H1 (cell line): ENCODE measurements at regions not wholly inside any gene's neighbourhood (a gene's known extent, or its start where the extent isn't known, plus 50 kb on each side); places are given as distances from the start of the nearest gene placed in this dataset.

ENCODE experiments used
- CTCF ChIA-PET: fragments of 300-600 bp; sonication (Branson Sonifier 250); formaldehyde crosslinking; loops from one replicate; lab custom pipeline; 2021; ENCODE audit not compliant: partially characterized antibody; lab: Charles Lee
- POLR2A ChIA-PET: fragments of 300-600 bp; sonication (Branson Sonifier 250); formaldehyde crosslinking; loops from one replicate; lab custom pipeline; 2021; ENCODE audit warnings: inconsistent platforms; ENCODE audit not compliant: partially characterized antibody; lab: Charles Lee
- DNase-seq, 2 experiments: peaks; one replicate each; pipeline versions ENCODE4 v3.0.0 to v3.0.0-alpha.2; 2010 to 2022; ENCODE audit warnings: low spot score in 2 of 2, low read depth in 1 of 2, mixed read lengths in 1 of 2
- FAIRE-seq: peaks from 2 replicates; lab custom pipeline; 2011; peaks lifted over from hg19 to GRCh38; lab: Jason Lieb, UNC
- H2AFZ ChIP-seq: 2 replicates; pipeline ENCODE4 v1.8.1; 2012; ENCODE audit warnings: low read length, inconsistent platforms
- H2AK5ac ChIP-seq: 2 replicates; pipeline ENCODE4 v1.6.1; 2013; ENCODE audit warnings: low read depth, low read length
- H2BK120ac ChIP-seq: replicated peaks from 2 replicates; pipeline ENCODE3; 2013; ENCODE audit warnings: low read depth, low read length, inconsistent platforms
- H2BK12ac ChIP-seq: 2 replicates; pipeline ENCODE4 v1.6.1; 2013; ENCODE audit warnings: low read depth, low read length
- H2BK15ac ChIP-seq: 2 replicates; pipeline ENCODE4 v1.6.1; 2013; ENCODE audit warnings: low read length
- H2BK20ac ChIP-seq: 2 replicates; pipeline ENCODE4 v1.6.1; 2013; ENCODE audit warnings: low read length
- H2BK5ac ChIP-seq: 2 replicates; pipeline ENCODE4 v1.6.1; 2013; ENCODE audit warnings: low read depth, low read length
- H3K14ac ChIP-seq: 2 replicates; pipeline ENCODE4 v1.6.1; 2013; ENCODE audit warnings: inconsistent platforms; ENCODE audit not compliant: insufficient read length
- H3K18ac ChIP-seq: 2 replicates; pipeline ENCODE4 v1.6.1; 2013; ENCODE audit warnings: low read length; ENCODE audit errors: extremely low read depth
- H3K23ac ChIP-seq: 2 replicates; pipeline ENCODE4 v1.6.1; 2013; ENCODE audit warnings: inconsistent platforms; ENCODE audit not compliant: insufficient read length
- H3K23me2 ChIP-seq: 2 replicates; pipeline ENCODE4 v1.6.1; 2013; ENCODE audit warnings: low read depth, low read length
- H3K27ac ChIP-seq: 2 replicates; pipeline ENCODE4 v1.6.1; 2011; ENCODE audit warnings: low read depth, low read length, inconsistent platforms
- H3K27me3 ChIP-seq, 4 experiments: replicated peaks in 1 of 4; 1 replicate in 1 of 4; 2 replicates in 3 of 4; pipeline versions ENCODE4 v1.6.1 to v1.8.1; 2011 to 2013; ENCODE audit warnings: low read length in 3 of 4, mild to moderate bottlenecking in 3 of 4, inconsistent platforms in 2 of 4, mixed read lengths in 2 of 4, moderate library complexity in 1 of 4; ENCODE audit not compliant: control insufficient read depth in 3 of 4, insufficient read depth in 3 of 4; ENCODE audit errors: extremely low read depth in 1 of 4
- H3K36me3 ChIP-seq, 4 experiments: 2 replicates each; pipeline versions ENCODE4 v1.6.1 to v1.8.1; 2011 to 2013; ENCODE audit warnings: mild to moderate bottlenecking in 4 of 4, low read length in 3 of 4, moderate library complexity in 2 of 4, control low read depth in 1 of 4, inconsistent platforms in 1 of 4; ENCODE audit not compliant: insufficient read depth in 4 of 4, control insufficient read depth in 2 of 4
- H3K4ac ChIP-seq: replicated peaks from 2 replicates; pipeline ENCODE3; 2013; ENCODE audit warnings: low read length, low read depth, mixed read lengths, inconsistent platforms; ENCODE audit not compliant: insufficient read length
- H3K4me1 ChIP-seq, 4 experiments: replicated peaks in 1 of 4; 1 replicate in 1 of 4; 2 replicates in 3 of 4; pipeline versions ENCODE4 v1.6.1 to v1.8.1; 2011 to 2013; ENCODE audit warnings: low read length in 3 of 4, inconsistent platforms in 2 of 4, mixed read lengths in 1 of 4; ENCODE audit not compliant: insufficient read depth in 4 of 4, control insufficient read depth in 3 of 4
- H3K4me2 ChIP-seq, 2 experiments: 2 replicates each; pipeline versions ENCODE4 v1.6.1 to v1.8.1; 2011 to 2013; ENCODE audit warnings: low read depth in 2 of 2, low read length in 2 of 2, control low read depth in 1 of 2, inconsistent platforms in 1 of 2, mild to moderate bottlenecking in 1 of 2; ENCODE audit not compliant: insufficient read depth in 1 of 2
- H3K4me3 ChIP-seq, 4 experiments: fragments of 200-600, 300-600 bp in 1 of 4; sonication (generic), shearing (Covaris generic), sonication (Bioruptor Twin) in 1 of 4; 2 replicates each; pipeline versions ENCODE4 v1.5.1 to v1.8.1; 2011 to 2016; ENCODE audit warnings: low read length in 4 of 4, low read depth in 3 of 4, control low read depth in 2 of 4, inconsistent platforms in 2 of 4, mild to moderate bottlenecking in 2 of 4, mixed read lengths in 1 of 4, moderate library complexity in 1 of 4; ENCODE audit not compliant: insufficient read depth in 2 of 4; ENCODE audit errors: extremely low read depth in 1 of 4
- H3K56ac ChIP-seq: replicated peaks from 2 replicates; pipeline ENCODE3; 2013; ENCODE audit warnings: low read depth, mild to moderate bottlenecking, mixed read lengths, low read length, inconsistent platforms; ENCODE audit not compliant: insufficient read length
- H3K79me1 ChIP-seq: 2 replicates; pipeline ENCODE4 v1.6.1; 2013; ENCODE audit warnings: low read depth, low read length, control low read depth
- H3K79me2 ChIP-seq, 2 experiments: 2 replicates each; pipeline versions ENCODE4 v1.6.1 to v1.8.1; 2012 to 2013; ENCODE audit warnings: low read length in 2 of 2, mild to moderate bottlenecking in 2 of 2, inconsistent platforms in 1 of 2; ENCODE audit not compliant: insufficient read depth in 2 of 2, control insufficient read depth in 1 of 2
- H3K9ac ChIP-seq, 4 experiments: replicated peaks in 1 of 4; 1 replicate in 1 of 4; 2 replicates in 3 of 4; pipeline versions ENCODE4 v1.6.1 to v1.8.1; 2011 to 2013; ENCODE audit warnings: low read depth in 3 of 4, low read length in 3 of 4, control low read depth in 2 of 4, mild to moderate bottlenecking in 2 of 4, moderate library complexity in 2 of 4, inconsistent platforms in 1 of 4; ENCODE audit errors: extremely low read depth in 1 of 4
- H3K9me3 ChIP-seq, 2 experiments: 2 replicates each; pipeline versions ENCODE4 v1.6.1 to v1.8.1; 2012 to 2013; ENCODE audit warnings: mild to moderate bottlenecking in 2 of 2, moderate library complexity in 2 of 2, control low read depth in 1 of 2, inconsistent platforms in 1 of 2, low read depth in 1 of 2, low read length in 1 of 2, mixed read lengths in 1 of 2; ENCODE audit not compliant: insufficient read depth in 2 of 2
- H4K20me1 ChIP-seq, 2 experiments: replicated peaks in 1 of 2; 2 replicates each; pipeline versions ENCODE3 to v1.8.1; 2011 to 2013; ENCODE audit warnings: inconsistent platforms in 2 of 2, low read length in 2 of 2, mild to moderate bottlenecking in 1 of 2; ENCODE audit not compliant: insufficient read depth in 2 of 2, control insufficient read depth in 1 of 2
- H4K5ac ChIP-seq: 2 replicates; pipeline ENCODE4 v1.6.1; 2013; ENCODE audit warnings: low read length, low read depth, mixed read lengths, inconsistent platforms; ENCODE audit not compliant: insufficient read length
- H4K8ac ChIP-seq: 2 replicates; pipeline ENCODE4 v1.8.0; 2013; ENCODE audit warnings: mild to moderate bottlenecking, moderate library complexity, low read length, inconsistent platforms; ENCODE audit not compliant: insufficient read depth; ENCODE audit errors: extremely low read depth
- H4K91ac ChIP-seq: replicated peaks from 2 replicates; pipeline ENCODE3; 2013; ENCODE audit warnings: low read length, mixed read lengths, inconsistent platforms; ENCODE audit not compliant: insufficient read length
- CBX5 ChIP-seq: fragments of 300-800, 300-1000 bp; sonication (generic); IDR thresholded peaks from 2 replicates; pipeline ENCODE4 v1.7.1; 2016; ENCODE audit warnings: antibody characterized with exemption, low read length, low read depth
- CBX8 ChIP-seq: fragments of 300-800, 300-1000 bp; sonication (generic); IDR thresholded peaks from 2 replicates; pipeline ENCODE4 v1.7.1; 2016; ENCODE audit warnings: low read depth, low read length, borderline replicate concordance
- CTBP2 ChIP-seq: IDR thresholded peaks from 2 replicates; pipeline ENCODE4 v1.7.0; 2011; ENCODE audit warnings: borderline replicate concordance, mild to moderate bottlenecking, moderate library complexity, mixed read lengths, low read length; ENCODE audit not compliant: insufficient read depth, insufficient read length
- E2F6 ChIP-seq: IDR thresholded peaks from 2 replicates; pipeline ENCODE4 v1.6.1; 2012; ENCODE audit warnings: inconsistent platforms
- KDM4A ChIP-seq: IDR thresholded peaks from one replicate; pipeline ENCODE4 v1.7.1; 2012; ENCODE audit warnings: low read depth, mild to moderate bottlenecking, moderate library complexity, low read length, inconsistent platforms; ENCODE audit not compliant: severe bottlenecking
- NANOG ChIP-seq: IDR thresholded peaks from 2 replicates; pipeline ENCODE4 v1.6.1; 2011; ENCODE audit warnings: low read length, low read depth, mild to moderate bottlenecking, inconsistent platforms; ENCODE audit not compliant: insufficient read depth, poor library complexity, severe bottlenecking
- NRF1 ChIP-seq: IDR thresholded peaks from 2 replicates; pipeline ENCODE4 v1.6.1; 2011; ENCODE audit warnings: mild to moderate bottlenecking, low read depth, low read length, improper control_type of control experiment
- SIRT6 ChIP-seq: IDR thresholded peaks from one replicate; pipeline ENCODE4 v1.7.1; 2012; ENCODE audit warnings: low read length, inconsistent platforms
- TCF12 ChIP-seq: IDR thresholded peaks from 2 replicates; pipeline ENCODE4 v1.6.1; 2011; ENCODE audit warnings: low read depth, mild to moderate bottlenecking, low read length
- WGBS, 2 experiments: shearing (Covaris generic) in 1 of 2; methylation state at CpG; one replicate each; pipeline versions ENCODE4 v1.1.6 to v1.1.7; 2013 to 2015; ENCODE audit warnings: low lambda C conversion rate in 2 of 2, mixed read lengths in 2 of 2, inconsistent platforms in 1 of 2, low coverage in 1 of 2, missing lambda C conversion rate in 1 of 2; ENCODE audit not compliant: insufficient replicate concordance in 2 of 2, insufficient coverage in 1 of 2, insufficient read length in 1 of 2; ENCODE audit errors: extremely low coverage in 1 of 2, missing lambda C conversion rate in 1 of 2; 5-methylcytosine and 5-hydroxymethylcytosine counted together

GRCh38 chr11:128388206-128388815, 199.0 kb downstream of the ETS1 start:
- H3K27ac ChIP-seq: no peak overlapping the region

More at GRCh38 chr11:128388206-128388815, 199.0 kb downstream of the ETS1 start:
- Histone ChIP-seq H2BK12ac (no peak overlapping the region), H3K79me1 (no peaks in the 10 kb centered on the region), H3K9ac (no peak overlapping the region), H2AK5ac (no peak overlapping the region), H3K4ac (no peak overlapping the region), H3K18ac (no peak overlapping the region), H2BK15ac (no peak overlapping the region), H3K36me3 (no peaks in the 10 kb centered on the region), H3K4me1 (peaks cover 0 to 6% (median 0%) of the 10 kb centered on the region in 4 experiments; a peak in 2 of 7 replicates), H2BK20ac (no peak overlapping the region), H3K56ac (no peak overlapping the region), H3K23me2 (no peaks in the 10 kb centered on the region), H3K23ac (no peak overlapping the region), H3K4me2 (no peak overlapping the region), H3K14ac (no peak overlapping the region), H3K79me2 (no peaks in the 10 kb centered on the region), H3K27me3 (no peaks in the 10 kb centered on the region), H3K4me3 (no peak overlapping the region), H2BK120ac (no peak overlapping the region), H4K5ac (no peak overlapping the region), H4K20me1 (no peaks in the 10 kb centered on the region), H4K91ac (no peak overlapping the region), H2AFZ (no peak overlapping the region), H3K9me3 (no peaks in the 10 kb centered on the region), H2BK5ac (no peak overlapping the region), H4K8ac (no peak overlapping the region)
- no peak for TF ChIP-seq CBX8
- TF ChIP-seq TCF12: no peak
- no peak for TF ChIP-seq SIRT6
- no peak for TF ChIP-seq CTBP2
- TF ChIP-seq KDM4A: no peak
- no peak for TF ChIP-seq NANOG
- no peak for TF ChIP-seq CBX5
- no peak for TF ChIP-seq NRF1
- TF ChIP-seq E2F6: no peak
- no peak for DNase-seq
- FAIRE-seq: no peak
- WGBS, 2 experiments: 77% methylated on average over 5 of the region's 5 CpGs; no CpG with 5 or more reads in 1 of the 2 experiments
- ChIA-PET CTCF (interaction anchor here (0.6 to 1.1 kb wide), 3 partner anchors 18 to 255 kb away, joined by 3 to 4 read pairs (median 3); no protein-coding TSS in a partner anchor), POLR2A (no interaction called here)
